ENCODE measurements at regions not wholly inside any gene's neighbourhood (a gene's known extent, or its start where the extent isn't known, plus 50 kb on each side); places are given as distances from the start of the nearest gene placed in this dataset.

DNA sequence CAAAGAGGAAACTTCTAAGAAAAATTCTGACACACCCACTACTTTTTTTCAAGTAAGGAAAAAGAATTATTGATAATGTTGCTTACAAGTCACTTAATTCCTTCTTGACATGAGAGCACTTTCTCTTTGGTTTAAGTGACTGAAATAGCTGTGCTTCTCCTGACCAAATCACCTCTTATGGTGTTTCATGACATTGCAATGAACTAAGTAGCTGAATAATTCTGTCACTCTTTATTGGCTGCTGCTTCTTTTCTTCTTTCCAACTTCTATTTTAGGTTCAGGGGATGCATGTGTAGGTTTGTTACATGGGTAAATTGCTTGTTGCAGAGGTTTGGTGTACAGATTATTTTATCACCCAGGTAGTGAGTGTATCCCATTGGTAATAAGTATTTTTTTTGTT lies 447.6 kb upstream of the NETO1 start:
- no peak for DNase-seq (ENCODE audit: low spot score)

GRCh38 chr18:73313476-73313875 lies 445.7 kb upstream of the NETO1 start:
- DNase-seq (ENCODE audit: low spot score), result no peak

DNA sequence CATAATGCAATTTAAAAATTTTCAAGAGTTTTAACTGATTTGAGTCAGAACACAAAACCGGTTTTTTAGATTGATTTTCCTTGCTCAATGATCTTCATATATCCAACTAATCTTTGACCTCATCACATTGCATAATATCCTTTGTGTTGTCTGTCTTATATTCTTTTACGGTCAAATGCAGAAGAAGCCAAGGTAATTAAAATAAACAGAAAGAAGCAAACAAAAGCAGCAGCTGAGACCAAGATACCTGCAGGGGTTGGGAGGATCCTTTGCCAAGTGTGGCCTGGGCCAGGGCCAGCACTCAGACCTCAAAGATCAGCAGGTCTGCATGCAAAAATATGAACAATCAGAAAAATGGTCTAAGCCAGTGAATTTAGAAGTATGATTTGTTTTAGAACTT lies 428.9 kb upstream of the NETO1 start:
- DNase-seq (ENCODE audit: low spot score), result no peak

GRCh38 chr18:73292156-73292555 lies 424.4 kb upstream of the NETO1 start:
- DNase-seq (ENCODE audit: low spot score), result no peak

- no peak for DNase-seq (ENCODE audit: low spot score)
Observed at GRCh38 chr18:73288813-73289212, 421.0 kb upstream of the NETO1 start.

DNA sequence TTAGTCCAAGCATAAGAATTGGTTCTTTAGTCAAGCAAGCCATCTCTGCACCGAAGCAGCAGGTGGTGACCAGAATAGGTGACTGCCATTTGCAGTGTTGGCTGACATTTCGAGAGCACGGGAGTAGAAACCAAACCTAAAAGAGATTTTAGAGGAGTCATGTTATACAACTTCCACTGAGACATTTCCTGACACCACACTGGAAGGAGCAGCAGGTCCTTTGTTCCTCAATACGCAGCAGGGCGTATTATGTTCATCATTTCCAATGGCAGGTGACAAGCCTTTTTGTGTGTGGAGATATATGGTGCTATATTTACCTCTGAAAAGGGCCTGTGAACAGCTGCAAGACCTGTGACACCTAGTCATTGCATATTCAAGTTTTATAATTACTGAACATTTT lies 418.8 kb upstream of the NETO1 start:
- DNase-seq (ENCODE audit: low spot score), result no peak

GRCh38 chr18:73283788-73284187 lies 416.0 kb upstream of the NETO1 start:
- DNase-seq (ENCODE audit: low spot score), result no peak

- no peak for DNase-seq (ENCODE audit: low spot score)
Observed at GRCh38 chr18:73283032-73283431, 415.2 kb upstream of the NETO1 start.

DNA sequence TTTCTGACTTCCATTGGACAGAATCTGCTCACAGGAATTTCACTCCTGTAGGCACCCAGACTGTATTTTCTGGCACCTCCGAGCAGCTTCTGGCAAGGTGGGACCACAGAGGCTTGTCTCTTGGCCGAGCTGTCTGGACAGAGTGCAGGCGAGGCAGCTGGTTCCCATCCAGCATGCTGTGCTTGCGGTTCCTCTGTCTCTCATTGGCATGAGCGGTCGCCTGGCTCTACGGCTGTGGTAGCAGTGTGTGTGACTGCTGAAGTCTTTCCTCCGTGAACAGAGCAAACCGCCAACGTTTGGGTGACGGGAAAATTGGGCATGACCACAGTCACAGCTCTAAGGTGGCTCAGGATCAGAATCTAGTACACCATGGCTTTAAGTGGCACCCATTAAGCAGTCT lies 411.7 kb upstream of the NETO1 start:
- DNase-seq (ENCODE audit: low spot score), result no peak

DNA sequence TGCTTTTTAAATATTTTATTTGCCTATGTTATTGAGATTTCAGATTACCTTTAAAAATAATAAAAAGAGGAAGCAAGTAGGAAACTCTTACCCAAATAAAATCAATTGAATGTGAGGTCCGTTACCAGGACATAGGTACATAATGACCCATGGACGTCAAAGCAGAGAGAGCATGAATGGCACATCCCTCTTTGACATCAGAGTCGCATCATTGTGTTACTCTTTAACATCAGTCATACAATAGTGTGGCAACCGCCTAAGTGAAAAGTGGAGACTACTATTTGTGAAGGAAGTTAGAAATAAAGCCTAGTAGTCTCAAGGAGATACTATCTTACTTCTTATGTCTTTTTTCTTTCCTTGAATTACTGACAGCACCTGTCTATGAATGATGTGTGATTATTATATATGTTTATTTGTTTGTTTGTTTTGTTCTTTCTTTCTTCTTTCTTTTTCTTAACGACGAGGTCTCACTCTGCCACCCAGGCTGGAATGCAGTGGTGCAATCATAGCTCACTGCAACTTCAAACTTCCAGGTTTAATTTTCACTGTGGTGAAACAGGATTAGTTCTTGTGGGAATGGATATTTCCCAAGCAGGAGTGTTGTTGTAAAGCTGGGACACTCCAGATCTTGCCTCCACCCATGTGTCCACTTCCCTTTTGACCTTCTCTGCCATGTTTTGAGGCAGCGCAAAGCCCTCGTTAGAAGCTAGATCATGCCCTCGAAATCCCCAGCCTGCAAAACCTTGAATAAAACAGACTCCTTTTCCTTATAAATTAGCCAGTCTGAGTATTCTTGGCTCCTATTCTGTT lies 407.2 kb upstream of the NETO1 start:
- DNase-seq (ENCODE audit: low spot score), result no peak

- no peak for DNase-seq (ENCODE audit: low spot score)
Observed at GRCh38 chr18:73270920-73271634, 403.3 kb upstream of the NETO1 start.

GRCh38 chr18:73264562-73264921 lies 396.8 kb upstream of the NETO1 start:
- DNase-seq (ENCODE audit: low spot score), result no peak

GRCh38 chr18:73261923-73262322 lies 394.1 kb upstream of the NETO1 start:
- DNase-seq (ENCODE audit: low spot score), result no peak

DNA sequence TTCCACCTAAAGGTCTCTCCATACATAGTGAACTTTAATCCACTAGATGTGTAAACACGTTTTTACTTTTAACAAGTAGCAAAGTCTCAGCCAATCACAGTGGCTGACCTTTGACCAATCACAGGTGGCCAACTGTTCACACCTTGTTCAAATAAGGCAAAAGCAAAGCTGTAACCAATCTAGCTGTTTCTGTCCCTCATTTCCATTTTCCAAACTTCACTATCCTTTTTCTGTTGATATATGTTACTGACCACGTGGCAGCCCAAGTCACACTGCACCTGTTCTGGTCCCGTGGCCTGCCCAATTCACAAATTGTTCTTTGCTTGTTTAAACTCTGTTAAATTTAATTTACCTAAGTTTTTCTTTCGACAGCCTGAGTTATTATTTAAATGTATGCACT lies 393.5 kb upstream of the NETO1 start:
- no peak for DNase-seq (ENCODE audit: low spot score)

GRCh38 chr18:73258375-73259087 lies 390.7 kb upstream of the NETO1 start:
- DNase-seq (ENCODE audit: low spot score), result no peak

GRCh38 chr18:73254564-73254963 lies 386.8 kb upstream of the NETO1 start:
- DNase-seq (ENCODE audit: low spot score), result no peak

- DNase-seq (ENCODE audit: low spot score), result no peak
Observed at GRCh38 chr18:73249030-73249429, 381.2 kb upstream of the NETO1 start.

DNA sequence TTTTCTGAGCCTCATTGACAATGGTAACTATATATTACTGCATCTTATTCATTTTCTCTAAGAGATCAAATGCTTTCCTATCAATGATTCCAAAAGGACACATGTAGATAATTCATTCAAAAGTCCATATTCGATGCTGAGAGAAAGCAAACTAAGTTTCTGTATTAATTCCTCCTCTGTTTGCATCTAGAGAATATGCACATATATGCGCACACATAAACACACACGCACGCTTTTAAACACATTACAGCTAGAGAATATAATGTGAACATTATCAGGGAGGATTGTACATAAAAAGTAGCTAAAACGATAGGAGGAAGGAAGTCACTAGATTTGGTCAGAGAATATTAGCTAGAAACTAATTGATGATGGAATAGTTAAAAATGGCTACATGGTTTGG lies 379.0 kb upstream of the NETO1 start:
- DNase-seq (ENCODE audit: low spot score), result no peak

DNA sequence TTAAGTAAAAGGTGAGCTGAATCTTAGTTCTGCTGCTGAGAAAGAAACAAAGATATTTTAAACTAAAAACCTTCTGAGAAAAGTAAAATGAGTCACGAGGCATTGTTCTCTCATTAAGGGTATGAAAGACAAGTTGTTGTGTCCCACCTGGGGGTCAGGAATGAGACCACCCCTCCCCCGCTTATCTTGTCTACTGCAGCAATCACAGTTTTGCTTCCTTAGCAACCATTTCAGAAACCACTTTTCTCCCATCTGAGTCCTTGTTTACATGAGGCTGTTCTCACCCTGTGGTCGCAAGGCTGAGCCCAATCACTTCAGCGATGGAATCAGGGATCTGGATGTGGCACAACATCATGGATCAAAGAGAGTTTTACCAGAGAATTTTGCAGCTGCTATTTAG lies 377.6 kb upstream of the NETO1 start:
- no peak for DNase-seq (ENCODE audit: low spot score)

DNA sequence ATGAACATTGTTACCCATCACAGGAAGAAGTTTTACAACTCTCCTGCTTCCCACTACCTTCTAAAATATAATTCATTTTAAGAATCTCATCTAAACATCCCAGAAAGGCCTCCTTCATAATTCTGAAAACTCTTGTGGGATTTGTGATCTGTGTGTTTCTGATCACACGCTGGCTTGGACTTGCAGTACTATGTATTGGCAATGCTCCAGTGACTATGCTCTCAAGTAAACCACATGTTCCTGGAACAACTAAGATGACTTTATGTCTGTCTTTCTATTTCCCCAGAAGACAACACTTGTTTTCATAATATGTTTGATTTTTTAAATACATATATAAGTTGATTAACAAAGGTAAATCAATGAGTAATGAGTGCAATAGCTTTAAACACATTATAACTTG lies 376.6 kb upstream of the NETO1 start:
- DNase-seq (ENCODE audit: low spot score), result no peak

GRCh38 chr18:73240899-73241298 lies 373.1 kb upstream of the NETO1 start:
- no peak for DNase-seq (ENCODE audit: low spot score)

DNA sequence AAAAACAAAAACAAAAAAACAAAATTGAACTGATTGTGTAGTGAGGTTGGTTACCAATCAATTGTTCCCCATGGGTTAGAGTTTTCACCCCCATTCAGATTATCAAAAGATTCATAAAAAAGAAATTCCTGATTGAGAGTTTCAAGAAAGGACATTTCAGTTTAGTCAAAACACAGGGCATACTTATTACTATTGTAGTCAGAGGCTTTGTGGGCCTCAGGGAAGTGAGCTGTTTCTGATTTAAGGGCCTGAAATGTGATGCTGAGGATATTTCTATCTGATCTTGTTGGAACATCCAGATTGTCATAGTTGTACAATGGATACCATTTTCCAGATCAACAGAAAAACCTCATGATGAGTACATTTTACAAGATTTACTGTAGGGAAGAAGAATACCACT lies 368.1 kb upstream of the NETO1 start:
- no peak for DNase-seq (ENCODE audit: low spot score)

DNA sequence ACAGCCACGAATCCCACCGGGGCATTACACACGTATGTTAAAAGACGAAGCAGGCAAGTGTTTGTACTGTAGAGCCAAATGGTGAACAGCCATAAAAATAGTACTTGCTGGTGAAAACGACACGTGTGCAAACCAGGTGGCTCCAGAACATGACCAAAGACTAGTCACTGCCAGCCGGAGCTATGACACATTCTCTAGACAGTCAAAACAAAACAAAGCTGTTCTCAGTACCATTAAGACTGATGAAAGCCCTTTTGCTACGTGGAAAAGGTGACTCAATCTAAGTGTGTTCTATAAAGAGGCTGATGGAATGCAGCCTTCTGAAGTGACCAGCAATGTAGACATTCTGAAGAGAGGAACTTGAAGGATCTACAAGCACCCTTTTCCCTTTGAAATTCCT lies 367.7 kb upstream of the NETO1 start:
- no peak for DNase-seq (ENCODE audit: low spot score)
